CD4-positive, alpha-beta T cell treated with Interleukin-4 for 1 hour (primary cell): ENCODE measurements at regions not wholly inside any gene's neighbourhood (a gene's known extent, or its start where the extent isn't known, plus 50 kb on each side); places are given as distances from the start of the nearest gene placed in this dataset.

ENCODE experiments used
- DNase-seq, 2 donors: peaks; one replicate each; pipeline ENCODE4 v3.0.0-alpha.2; 2020 to 2022

- no peak for DNase-seq
Observed at GRCh38 chr18:41829647-41830516, 125.2 kb upstream of the PIK3C3 start.

DNA sequence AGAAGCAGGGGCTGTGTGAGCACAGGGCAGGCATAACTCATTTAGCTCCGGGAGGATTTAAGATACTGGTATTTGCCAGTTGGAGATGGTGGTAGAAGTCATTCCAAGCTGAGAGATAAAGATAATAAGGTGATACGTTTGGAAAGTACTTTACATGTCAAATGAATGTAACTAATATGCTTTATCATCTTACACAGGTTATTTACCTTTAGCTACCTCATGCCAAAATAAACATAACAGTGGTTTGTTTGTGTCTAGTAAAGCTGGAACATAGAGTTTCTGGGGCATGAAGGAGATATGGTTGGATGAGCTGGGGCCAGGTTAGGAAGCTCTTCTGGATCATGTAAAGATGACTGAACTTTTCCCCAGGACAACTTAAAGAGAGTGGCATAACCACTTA, 126.9 kb upstream of the PIK3C3 start:
- DNase-seq: no peak

GRCh38 chr18:41820784-41821183, 134.2 kb upstream of the PIK3C3 start:
- DNase-seq: no peak

DNA sequence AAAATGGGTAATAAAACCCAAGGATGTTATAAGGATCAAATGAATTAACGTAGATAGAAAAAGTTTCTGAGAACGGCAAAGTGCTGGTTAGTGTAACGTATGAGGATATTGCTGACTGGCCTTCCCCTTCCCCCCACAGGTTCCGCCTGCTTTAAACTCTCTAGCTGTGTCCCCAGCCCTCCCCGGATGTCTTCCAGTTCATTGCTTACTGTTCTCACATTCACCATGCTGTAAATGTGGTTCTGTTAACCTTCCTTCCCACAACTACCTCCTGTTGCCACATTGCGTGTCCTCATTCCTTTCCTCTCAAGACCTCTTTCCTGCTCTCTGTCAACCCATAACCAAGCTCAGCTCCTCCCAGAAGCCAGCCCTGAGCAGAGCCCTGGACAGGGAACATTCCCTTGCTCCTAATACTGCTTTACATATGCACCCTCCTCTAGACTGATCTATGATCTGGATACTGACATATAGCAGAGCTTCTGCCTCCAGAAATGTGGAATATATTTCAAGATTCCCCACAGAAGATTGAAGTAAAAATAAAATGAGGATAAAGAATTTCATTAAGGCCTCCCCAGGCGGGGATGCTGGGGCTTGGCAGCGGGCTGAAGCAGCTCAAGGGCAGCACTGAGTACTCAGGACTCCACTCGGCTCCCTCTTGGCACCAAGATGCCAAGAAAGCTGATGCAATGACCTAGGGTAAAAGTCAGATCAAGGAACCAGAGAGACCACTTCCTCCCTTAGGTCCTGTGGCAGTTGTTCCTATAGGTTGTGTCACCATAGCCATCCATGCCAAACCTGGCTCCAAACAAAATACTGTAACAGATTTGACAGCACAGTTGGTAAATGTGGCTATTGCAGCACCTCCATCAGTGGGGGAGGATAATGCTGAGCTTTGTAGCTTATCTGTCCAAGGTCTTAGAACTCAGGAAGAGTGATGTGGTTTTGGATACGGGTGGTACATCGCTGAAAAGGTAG, 136.4 kb upstream of the PIK3C3 start:
- DNase-seq: no peak

DNA sequence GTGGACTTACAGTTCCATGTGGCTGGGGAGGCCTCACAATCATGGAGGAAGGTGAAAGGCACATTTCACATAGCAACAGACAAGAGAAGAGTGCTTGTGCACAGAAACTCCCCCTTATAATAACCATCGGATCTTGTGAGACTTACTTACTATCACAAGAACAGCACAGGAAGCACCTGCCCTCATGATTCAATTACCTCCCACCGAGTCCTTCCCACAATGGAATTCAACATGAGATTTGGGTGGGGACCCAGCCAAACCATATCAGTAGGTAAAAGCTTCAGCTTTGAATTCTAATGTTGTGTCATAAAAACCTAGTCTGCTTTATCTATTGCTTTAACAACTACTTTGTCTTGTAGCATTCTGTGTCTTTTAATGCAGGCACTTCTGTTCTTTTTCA, 140.4 kb upstream of the PIK3C3 start:
- DNase-seq: no peak

- DNase-seq: no peak
Observed at GRCh38 chr18:41809652-41810051, 145.4 kb upstream of the PIK3C3 start.

DNA sequence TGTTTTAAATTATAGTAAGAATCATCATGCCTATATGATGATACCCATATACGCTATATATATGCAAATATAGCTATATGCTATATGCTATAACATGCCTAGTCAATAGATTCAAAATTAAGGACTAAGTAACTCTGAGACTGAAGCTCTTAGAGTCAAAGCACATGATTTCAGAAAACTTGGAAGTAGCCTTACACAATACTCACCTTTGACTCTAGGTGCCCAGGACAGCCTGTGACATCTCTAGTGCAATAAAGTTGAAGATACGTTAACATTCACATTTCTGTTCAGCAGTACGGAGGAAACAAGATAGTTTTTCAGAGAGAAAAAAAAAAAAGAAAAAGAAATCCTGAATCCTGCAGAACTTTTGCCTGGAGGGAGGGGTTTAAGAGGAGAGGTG, 149.7 kb upstream of the PIK3C3 start:
- DNase-seq: no peak

- no peak for DNase-seq
Observed at GRCh38 chr18:41798879-41799278, 156.2 kb upstream of the PIK3C3 start.

- DNase-seq: no peak
Observed at GRCh38 chr18:41790687-41791086, 164.3 kb upstream of the PIK3C3 start.

GRCh38 chr18:41789001-41789400, 166.0 kb upstream of the PIK3C3 start:
- no peak for DNase-seq

DNA sequence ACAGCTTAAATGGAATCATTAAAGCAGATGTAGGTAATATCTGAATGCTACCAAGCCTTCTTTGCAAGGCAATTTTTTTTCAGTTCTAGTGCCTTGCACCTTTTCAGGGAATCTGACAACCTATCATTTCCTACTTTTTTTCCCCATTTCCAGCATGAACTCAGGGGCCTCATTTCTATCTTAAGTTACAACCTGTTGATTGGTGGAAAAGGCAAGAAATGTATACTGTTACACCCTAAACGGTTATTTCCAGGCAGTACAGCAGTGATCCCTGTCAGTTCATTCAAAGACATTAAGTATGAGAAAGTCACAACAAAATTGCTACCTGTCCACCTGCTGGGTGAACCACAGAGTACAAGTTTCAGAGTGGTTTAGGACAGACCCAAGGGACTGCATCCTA, 171.2 kb upstream of the PIK3C3 start:
- DNase-seq: no peak

- no peak for DNase-seq
Observed at GRCh38 chr18:41783065-41783818, 171.8 kb upstream of the PIK3C3 start.

DNA sequence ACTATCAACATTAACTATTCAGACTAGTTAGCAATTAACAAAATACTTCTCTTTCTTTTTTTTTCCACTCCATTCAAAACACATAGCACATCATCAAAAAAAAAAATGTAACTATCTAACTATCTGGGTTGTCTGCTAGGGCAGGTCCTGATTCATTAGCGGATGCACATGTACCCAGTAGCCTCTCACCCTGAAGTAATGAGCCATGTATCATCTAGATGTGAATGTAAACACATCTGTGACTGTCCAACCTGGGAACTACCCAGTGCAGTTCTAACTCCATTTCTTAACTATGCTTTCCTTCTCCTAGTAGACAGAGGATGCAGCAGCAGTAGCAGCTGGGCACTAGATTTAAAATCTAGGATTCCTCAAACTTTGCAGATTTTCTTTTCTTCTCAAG, 183.1 kb upstream of the PIK3C3 start:
- no peak for DNase-seq

GRCh38 chr18:41769265-41769664, 185.8 kb upstream of the PIK3C3 start:
- DNase-seq: no peak

GRCh38 chr18:41768467-41768866, 186.6 kb upstream of the PIK3C3 start:
- no peak for DNase-seq

DNA sequence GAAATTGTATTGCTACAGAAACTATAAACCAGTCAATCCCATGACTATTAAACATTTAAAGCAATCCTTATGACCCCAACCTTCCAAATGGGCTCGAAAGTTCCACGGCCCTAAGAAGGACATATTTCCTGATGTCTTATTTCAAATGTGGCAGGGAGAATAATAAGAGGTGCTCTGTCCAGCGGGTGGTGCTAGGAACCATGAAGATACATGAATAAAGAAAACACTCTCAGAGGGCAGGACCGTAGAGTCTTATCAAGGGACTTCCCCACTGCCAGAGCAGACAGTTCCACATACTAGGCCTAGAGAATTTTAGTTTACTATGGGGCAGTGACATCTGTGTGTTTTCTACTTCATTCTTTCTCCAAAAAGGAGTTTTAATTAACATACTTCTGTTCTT, 187.1 kb upstream of the PIK3C3 start:
- DNase-seq: no peak

DNA sequence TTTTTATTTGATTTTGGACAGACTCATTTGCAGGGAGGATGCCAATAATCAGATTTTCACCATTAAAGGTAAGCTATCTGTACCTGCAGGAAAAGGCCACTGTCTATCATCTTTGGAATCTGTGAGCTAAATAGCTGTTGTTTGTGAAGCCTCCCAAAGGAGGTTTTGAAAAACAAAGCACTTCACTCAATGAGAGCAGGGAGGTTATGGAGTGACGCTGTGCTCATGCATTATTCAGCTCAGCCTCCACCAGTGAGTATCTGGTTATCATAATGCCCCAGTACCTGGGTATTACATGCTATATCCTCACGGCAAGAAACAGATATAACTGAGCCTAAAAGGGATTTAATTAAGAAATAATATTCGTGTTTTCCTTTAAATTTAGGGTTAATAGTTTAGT, 189.6 kb upstream of the PIK3C3 start:
- DNase-seq: no peak

GRCh38 chr18:41763361-41763760, 191.7 kb upstream of the PIK3C3 start:
- no peak for DNase-seq

DNA sequence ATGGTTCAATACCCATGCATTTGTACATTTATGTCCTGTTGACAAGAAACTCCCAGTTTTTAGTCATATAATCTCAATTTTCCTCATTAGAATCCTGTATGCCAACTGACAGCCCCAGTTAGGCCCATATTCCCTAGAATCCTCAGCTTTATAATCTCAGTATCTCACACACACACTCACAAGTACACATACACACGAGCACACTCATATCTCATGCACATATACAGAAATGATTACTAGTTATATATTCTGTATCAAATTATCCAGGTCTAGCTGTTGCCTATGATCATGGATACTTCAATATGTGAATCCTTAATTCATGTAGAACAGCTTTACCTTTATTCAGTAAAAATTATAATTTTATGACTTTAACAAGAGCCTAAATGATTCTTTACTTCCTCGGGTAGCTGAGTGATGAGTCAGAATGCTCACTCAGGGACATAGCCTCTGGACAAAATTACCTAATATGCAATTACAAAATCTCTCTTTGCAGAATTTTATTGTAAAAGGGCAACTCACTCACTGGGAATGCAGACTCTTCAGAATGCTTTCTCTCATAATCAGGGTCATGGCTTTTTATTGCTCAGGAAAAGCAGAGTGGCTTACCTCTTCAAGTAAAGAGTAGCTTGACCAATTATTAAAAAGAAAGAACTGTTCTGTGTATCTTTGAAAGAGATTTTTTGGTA, 193.6 kb upstream of the PIK3C3 start:
- no peak for DNase-seq

- no peak for DNase-seq
Observed at GRCh38 chr18:41758534-41758933, 196.5 kb upstream of the PIK3C3 start.

- DNase-seq: no peak
Observed at GRCh38 chr18:41756141-41756540, 198.9 kb upstream of the PIK3C3 start.

DNA sequence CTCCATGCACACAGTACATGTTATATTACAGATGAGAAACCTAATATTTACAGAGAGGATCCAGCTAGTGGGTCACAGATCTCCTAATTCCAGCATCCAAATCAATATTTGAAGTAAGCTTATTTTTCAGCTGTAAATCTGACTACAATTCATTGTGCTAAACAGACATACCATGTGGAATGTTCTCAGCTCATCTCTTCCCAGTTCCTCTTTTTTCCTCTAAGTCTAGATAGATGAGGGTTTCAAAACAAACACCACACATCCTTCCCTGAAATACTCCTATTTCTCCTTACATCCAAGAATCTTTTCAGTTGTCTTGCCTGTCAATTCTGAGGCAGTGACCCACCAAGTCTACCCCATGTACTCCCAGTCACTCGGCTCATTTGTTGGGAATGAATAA, 200.7 kb upstream of the PIK3C3 start:
- DNase-seq: no peak

DNA sequence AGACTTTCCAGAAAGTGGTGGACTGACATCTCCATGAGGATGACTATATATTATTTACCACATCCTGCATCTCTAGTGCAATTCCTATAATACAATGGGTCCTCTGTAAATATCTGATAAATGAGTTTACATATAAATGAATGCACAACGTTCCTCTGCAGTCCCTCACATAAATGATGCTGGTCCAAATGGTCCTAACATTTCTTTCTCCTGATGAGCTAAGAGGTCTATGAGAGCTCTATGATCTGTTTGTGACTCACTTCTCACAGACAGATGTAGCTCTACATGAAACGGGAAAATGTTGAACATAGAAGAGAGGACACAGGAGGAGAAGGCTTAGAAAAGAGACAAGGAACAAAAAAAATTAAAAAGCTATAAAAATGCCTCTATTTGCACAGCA, 201.2 kb upstream of the PIK3C3 start:
- no peak for DNase-seq
